Mesenchymal stem cell (in vitro differentiated cells and primary cell): ENCODE measurements at regions not wholly inside any gene's neighbourhood (a gene's known extent, or its start where the extent isn't known, plus 50 kb on each side); places are given as distances from the start of the nearest gene placed in this dataset.

ENCODE experiments used
- DNase-seq: peaks from one replicate; pipeline ENCODE4 v3.0.0-alpha.2; 2013
- H2AFZ ChIP-seq: one replicate; pipeline ENCODE4 v1.6.1; 2013; ENCODE audit warnings: low read depth, mild to moderate bottlenecking, control low read depth, inconsistent platforms, low read length, moderate library complexity
- H2AK5ac ChIP-seq: 2 replicates; pipeline ENCODE4 v1.6.1; 2013; ENCODE audit warnings: low read length, moderate library complexity, mild to moderate bottlenecking, inconsistent platforms; ENCODE audit not compliant: severe bottlenecking
- H2BK120ac ChIP-seq: one replicate; pipeline ENCODE4 v1.6.1; 2013; ENCODE audit warnings: low read depth, mild to moderate bottlenecking, inconsistent platforms, low read length, moderate library complexity
- H2BK12ac ChIP-seq, 2 experiments: one replicate each; pipeline ENCODE4 v1.6.1; 2013; ENCODE audit warnings: inconsistent platforms in 2 of 2, low read length in 2 of 2, mild to moderate bottlenecking in 2 of 2, moderate library complexity in 2 of 2, control low read depth in 1 of 2
- H2BK15ac ChIP-seq: one replicate; pipeline ENCODE4 v1.6.1; 2013; ENCODE audit warnings: mild to moderate bottlenecking, low read depth, inconsistent platforms; ENCODE audit not compliant: poor library complexity, severe bottlenecking
- H2BK5ac ChIP-seq: 2 replicates; pipeline ENCODE4 v1.6.1; 2013; ENCODE audit warnings: low read depth, mild to moderate bottlenecking, low read length, control low read depth, inconsistent platforms; ENCODE audit not compliant: poor library complexity, severe bottlenecking
- H3K14ac ChIP-seq, 2 experiments: one replicate each; pipeline ENCODE4 v1.6.1; 2013; ENCODE audit warnings: inconsistent platforms in 2 of 2, low read length in 2 of 2, control low read depth in 1 of 2, mild to moderate bottlenecking in 1 of 2, moderate library complexity in 1 of 2
- H3K18ac ChIP-seq, 2 experiments: one replicate each; pipeline ENCODE4 v1.6.1; 2013; ENCODE audit warnings: inconsistent platforms in 2 of 2, low read length in 2 of 2, control low read depth in 1 of 2, low read depth in 1 of 2, mild to moderate bottlenecking in 1 of 2
- H3K23ac ChIP-seq, 2 experiments: one replicate each; pipeline ENCODE4 v1.6.1; 2013; ENCODE audit warnings: inconsistent platforms in 2 of 2, low read length in 2 of 2, mild to moderate bottlenecking in 2 of 2, moderate library complexity in 2 of 2, control low read depth in 1 of 2
- H3K27ac ChIP-seq: 2 replicates; pipeline ENCODE4 v1.5.1; 2013; ENCODE audit warnings: mild to moderate bottlenecking, moderate library complexity, low read length, control low read depth, inconsistent platforms; ENCODE audit not compliant: poor library complexity, severe bottlenecking
- H3K27me3 ChIP-seq, 2 experiments: 2 replicates each; pipeline versions ENCODE4 v1.6.1 to v1.7.0; 2013; ENCODE audit warnings: low read length in 2 of 2, mild to moderate bottlenecking in 2 of 2, moderate library complexity in 2 of 2, control low read depth in 1 of 2, inconsistent platforms in 1 of 2; ENCODE audit not compliant: control insufficient read depth in 1 of 2, insufficient read depth in 1 of 2
- H3K36me3 ChIP-seq, 2 experiments: 2 replicates each; pipeline versions ENCODE4 v1.6.1 to v1.7.0; 2013; ENCODE audit warnings: low read length in 2 of 2, control low read depth in 1 of 2, inconsistent platforms in 1 of 2, low read depth in 1 of 2, mild to moderate bottlenecking in 1 of 2; ENCODE audit not compliant: insufficient read depth in 2 of 2, control insufficient read depth in 1 of 2
- H3K4ac ChIP-seq, 2 experiments: one replicate each; pipeline ENCODE4 v1.6.1; 2013; ENCODE audit warnings: inconsistent platforms in 2 of 2, low read length in 2 of 2, mild to moderate bottlenecking in 2 of 2, moderate library complexity in 2 of 2, control low read depth in 1 of 2, low read depth in 1 of 2
- H3K4me1 ChIP-seq: 2 replicates; pipeline ENCODE4 v1.6.1; 2013; ENCODE audit warnings: low read depth, low read length, control low read depth; ENCODE audit not compliant: control insufficient read depth, insufficient read depth
- H3K4me2 ChIP-seq: 2 replicates; pipeline ENCODE4 v1.6.1; 2013; ENCODE audit warnings: low read length, mild to moderate bottlenecking, inconsistent platforms; ENCODE audit not compliant: poor library complexity, severe bottlenecking
- H3K4me3 ChIP-seq, 2 experiments: 2 replicates each; pipeline versions ENCODE4 v1.5.1 to v1.7.0; 2013; ENCODE audit warnings: low read length in 2 of 2, mild to moderate bottlenecking in 2 of 2, control low read depth in 1 of 2, low read depth in 1 of 2; ENCODE audit not compliant: insufficient read depth in 1 of 2
- H3K79me1 ChIP-seq: replicated peaks from 2 replicates; pipeline ENCODE4 v1.6.1; 2013; ENCODE audit warnings: mild to moderate bottlenecking, control low read depth, low read length, inconsistent platforms; ENCODE audit not compliant: poor library complexity, severe bottlenecking
- H3K9ac ChIP-seq: 2 replicates; pipeline ENCODE4 v1.7.0; 2013; ENCODE audit warnings: mild to moderate bottlenecking, low read length, moderate library complexity
- H3K9me3 ChIP-seq: 2 replicates; pipeline ENCODE4 v1.7.0; 2013; ENCODE audit warnings: mild to moderate bottlenecking, low read length; ENCODE audit not compliant: control insufficient read depth
- H4K8ac ChIP-seq: one replicate; pipeline ENCODE4 v1.6.1; 2013; ENCODE audit warnings: inconsistent platforms, mild to moderate bottlenecking, low read length, moderate library complexity
- H4K91ac ChIP-seq: one replicate; pipeline ENCODE4 v1.6.1; 2013; ENCODE audit warnings: mild to moderate bottlenecking, low read length, inconsistent platforms
- WGBS: methylation state at CpG from one replicate; pipeline ENCODE4 v1.1.7; 2013; ENCODE audit warnings: mixed read lengths; 5-methylcytosine and 5-hydroxymethylcytosine counted together

- H3K27me3 ChIP-seq = no peaks in the 10 kb centered on the region
- H2BK12ac ChIP-seq = no peak overlapping the region
- no peak overlapping the region for H2BK15ac ChIP-seq
- H3K9me3 ChIP-seq = no peaks in the 10 kb centered on the region
- H4K8ac ChIP-seq = no peak overlapping the region
- no peak for DNase-seq
- H4K91ac ChIP-seq = no peak overlapping the region
- WGBS = 95% methylated on average over 4 of the region's 4 CpGs
- H3K23ac ChIP-seq = no peak overlapping the region
- no peak overlapping the region for H2BK120ac ChIP-seq
- no peak overlapping the region for H2AK5ac ChIP-seq
- H3K4me2 ChIP-seq = no peak overlapping the region
- no peak overlapping the region for H3K4me3 ChIP-seq
- H3K27ac ChIP-seq = no peak overlapping the region
- H2BK5ac ChIP-seq = no peak overlapping the region
- H3K79me1 ChIP-seq = no peaks in the 10 kb centered on the region
- H3K36me3 ChIP-seq = no peaks in the 10 kb centered on the region
- peak overlapping the region in 1 of 2 experiments; percentile 13 for H3K18ac ChIP-seq
- H3K9ac ChIP-seq = no peak overlapping the region
- H3K4ac ChIP-seq = no peak overlapping the region
- no peaks in the 10 kb centered on the region for H3K4me1 ChIP-seq
- H2AFZ ChIP-seq = no peak overlapping the region
- H3K14ac ChIP-seq = peak overlapping the region in 1 of 2 experiments; percentile 89
Observed at GRCh38 chr5:84518370-84518769, 133.7 kb upstream of the EDIL3 start.

GRCh38 chr5:84506625-84507024, 121.9 kb upstream of the EDIL3 start:
- Histone ChIP-seq H3K4me3 (no peak overlapping the region), H3K23ac (no peak overlapping the region), H4K91ac (no peak overlapping the region), H2AK5ac (no peak overlapping the region), H2BK120ac (no peak overlapping the region), H2BK15ac (no peak overlapping the region), H3K36me3 (no peaks in the 10 kb centered on the region), H3K9ac (no peak overlapping the region), H3K18ac (no peak overlapping the region), H2AFZ (no peak overlapping the region), H3K4me2 (no peak overlapping the region), H3K4me1 (no peaks in the 10 kb centered on the region), H3K4ac (no peak overlapping the region), H4K8ac (no peak overlapping the region), H2BK12ac (no peak overlapping the region), H2BK5ac (no peak overlapping the region), H3K79me1 (no peaks in the 10 kb centered on the region), H3K27ac (no peak overlapping the region), H3K14ac (no peak overlapping the region), H3K9me3 (no peaks in the 10 kb centered on the region), H3K27me3 (no peaks in the 10 kb centered on the region)
- DNase-seq = no peak

GRCh38 chr5:84494453-84494852, 109.8 kb upstream of the EDIL3 start:
- Histone ChIP-seq H2AK5ac (no peak overlapping the region), H3K79me1 (no peaks in the 10 kb centered on the region)

GRCh38 chr5:84487963-84488362, 103.3 kb upstream of the EDIL3 start:
- H3K4me3 ChIP-seq = no peak overlapping the region
- peaks cover 8% of the 10 kb centered on the region for H3K9me3 ChIP-seq
- H2AK5ac ChIP-seq = no peak overlapping the region
- H3K14ac ChIP-seq = no peak overlapping the region
- H3K4me1 ChIP-seq = no peaks in the 10 kb centered on the region
- H3K23ac ChIP-seq = no peak overlapping the region
- H4K8ac ChIP-seq = no peak overlapping the region
- no peak overlapping the region for H2BK120ac ChIP-seq
- no peak overlapping the region for H2AFZ ChIP-seq
- H3K4ac ChIP-seq = no peak overlapping the region
- H4K91ac ChIP-seq = no peak overlapping the region
- H3K27ac ChIP-seq = no peak overlapping the region
- H3K18ac ChIP-seq = no peak overlapping the region
- H3K36me3 ChIP-seq = no peaks in the 10 kb centered on the region
- H3K27me3 ChIP-seq = no peaks in the 10 kb centered on the region
- peak overlapping the region; percentile 55 for H3K9ac ChIP-seq
- H2BK12ac ChIP-seq = no peak overlapping the region
- no peak overlapping the region for H2BK15ac ChIP-seq
- H2BK5ac ChIP-seq = no peak overlapping the region
- no peaks in the 10 kb centered on the region for H3K79me1 ChIP-seq
- DNase-seq = peak; percentile 76
- H3K4me2 ChIP-seq = no peak overlapping the region

More at GRCh38 chr5:84494453-84494852, 109.8 kb upstream of the EDIL3 start:
- Histone ChIP-seq H3K14ac (no peak overlapping the region), H3K36me3 (no peaks in the 10 kb centered on the region), H3K9me3 (peaks cover 8% of the 10 kb centered on the region), H3K4ac (no peak overlapping the region), H3K9ac (peak overlapping the region; percentile 55), H3K4me2 (no peak overlapping the region), H2BK12ac (no peak overlapping the region), H2BK15ac (no peak overlapping the region), H4K91ac (no peak overlapping the region), H4K8ac (no peak overlapping the region), H3K4me3 (no peak overlapping the region), H3K18ac (no peak overlapping the region), H3K27ac (peak overlapping the region; percentile 7), H2BK5ac (no peak overlapping the region), H3K27me3 (no peaks in the 10 kb centered on the region), H2AFZ (no peak overlapping the region), H3K23ac (no peak overlapping the region), H3K4me1 (no peaks in the 10 kb centered on the region), H2BK120ac (no peak overlapping the region)
- peak; percentile 87 for DNase-seq
